ENCODE measurements at regions not wholly inside any gene's neighbourhood (a gene's known extent, or its start where the extent isn't known, plus 50 kb on each side); places are given as distances from the start of the nearest gene placed in this dataset.

DNA sequence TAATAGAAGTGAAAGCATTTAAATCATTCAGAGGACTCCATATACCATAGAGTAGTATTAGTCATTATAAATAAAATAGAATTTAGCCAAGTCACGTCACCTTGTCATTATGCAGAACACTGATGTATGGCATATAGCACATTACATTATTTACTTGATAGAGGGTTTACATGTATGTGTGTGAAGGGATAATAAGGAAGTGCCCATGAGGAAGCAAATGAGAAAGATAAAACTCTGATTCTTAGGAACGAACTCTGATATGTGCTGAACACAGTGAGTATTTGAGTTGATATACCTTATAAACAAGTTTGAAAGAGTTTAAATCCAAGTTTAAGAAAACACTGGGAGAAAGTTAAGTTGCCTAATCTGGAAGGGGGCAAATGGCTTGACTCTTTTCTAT is 160.5 kb upstream of the NDST3 start:
- no peak for TF ChIP-seq JUND (IDR thresholded peaks at IDR 0.05)
- TF ChIP-seq, protein P1, sequence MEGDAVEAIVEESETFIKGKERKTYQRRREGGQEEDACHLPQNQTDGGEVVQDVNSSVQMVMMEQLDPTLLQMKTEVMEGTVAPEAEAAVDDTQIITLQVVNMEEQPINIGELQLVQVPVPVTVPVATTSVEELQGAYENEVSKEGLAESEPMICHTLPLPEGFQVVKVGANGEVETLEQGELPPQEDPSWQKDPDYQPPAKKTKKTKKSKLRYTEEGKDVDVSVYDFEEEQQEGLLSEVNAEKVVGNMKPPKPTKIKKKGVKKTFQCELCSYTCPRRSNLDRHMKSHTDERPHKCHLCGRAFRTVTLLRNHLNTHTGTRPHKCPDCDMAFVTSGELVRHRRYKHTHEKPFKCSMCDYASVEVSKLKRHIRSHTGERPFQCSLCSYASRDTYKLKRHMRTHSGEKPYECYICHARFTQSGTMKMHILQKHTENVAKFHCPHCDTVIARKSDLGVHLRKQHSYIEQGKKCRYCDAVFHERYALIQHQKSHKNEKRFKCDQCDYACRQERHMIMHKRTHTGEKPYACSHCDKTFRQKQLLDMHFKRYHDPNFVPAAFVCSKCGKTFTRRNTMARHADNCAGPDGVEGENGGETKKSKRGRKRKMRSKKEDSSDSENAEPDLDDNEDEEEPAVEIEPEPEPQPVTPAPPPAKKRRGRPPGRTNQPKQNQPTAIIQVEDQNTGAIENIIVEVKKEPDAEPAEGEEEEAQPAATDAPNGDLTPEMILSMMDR (IDR thresholded peaks at IDR 0.05 in 2 of 3, conservative IDR thresholded peaks at IDR 0.05 in 1 of 3; ENCODE audit: borderline replicate concordance in 1 of 3, insufficient read depth in 1 of 3, low read depth in 2 of 3, low read length in 2 of 3), result no peak
- TF ChIP-seq YY1 (IDR thresholded peaks at IDR 0.05; ENCODE audit: extremely low read depth, insufficient replicate concordance, low read depth, low read length), result no peak
- no peak for TF ChIP-seq SP1 (IDR thresholded peaks at IDR 0.05; ENCODE audit: low read depth)
- TF ChIP-seq, protein P2, sequence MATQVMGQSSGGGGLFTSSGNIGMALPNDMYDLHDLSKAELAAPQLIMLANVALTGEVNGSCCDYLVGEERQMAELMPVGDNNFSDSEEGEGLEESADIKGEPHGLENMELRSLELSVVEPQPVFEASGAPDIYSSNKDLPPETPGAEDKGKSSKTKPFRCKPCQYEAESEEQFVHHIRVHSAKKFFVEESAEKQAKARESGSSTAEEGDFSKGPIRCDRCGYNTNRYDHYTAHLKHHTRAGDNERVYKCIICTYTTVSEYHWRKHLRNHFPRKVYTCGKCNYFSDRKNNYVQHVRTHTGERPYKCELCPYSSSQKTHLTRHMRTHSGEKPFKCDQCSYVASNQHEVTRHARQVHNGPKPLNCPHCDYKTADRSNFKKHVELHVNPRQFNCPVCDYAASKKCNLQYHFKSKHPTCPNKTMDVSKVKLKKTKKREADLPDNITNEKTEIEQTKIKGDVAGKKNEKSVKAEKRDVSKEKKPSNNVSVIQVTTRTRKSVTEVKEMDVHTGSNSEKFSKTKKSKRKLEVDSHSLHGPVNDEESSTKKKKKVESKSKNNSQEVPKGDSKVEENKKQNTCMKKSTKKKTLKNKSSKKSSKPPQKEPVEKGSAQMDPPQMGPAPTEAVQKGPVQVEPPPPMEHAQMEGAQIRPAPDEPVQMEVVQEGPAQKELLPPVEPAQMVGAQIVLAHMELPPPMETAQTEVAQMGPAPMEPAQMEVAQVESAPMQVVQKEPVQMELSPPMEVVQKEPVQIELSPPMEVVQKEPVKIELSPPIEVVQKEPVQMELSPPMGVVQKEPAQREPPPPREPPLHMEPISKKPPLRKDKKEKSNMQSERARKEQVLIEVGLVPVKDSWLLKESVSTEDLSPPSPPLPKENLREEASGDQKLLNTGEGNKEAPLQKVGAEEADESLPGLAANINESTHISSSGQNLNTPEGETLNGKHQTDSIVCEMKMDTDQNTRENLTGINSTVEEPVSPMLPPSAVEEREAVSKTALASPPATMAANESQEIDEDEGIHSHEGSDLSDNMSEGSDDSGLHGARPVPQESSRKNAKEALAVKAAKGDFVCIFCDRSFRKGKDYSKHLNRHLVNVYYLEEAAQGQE (IDR thresholded peaks at IDR 0.05; ENCODE audit: low read depth), result no peak
- TF ChIP-seq EZH2 (IDR thresholded peaks at IDR 0.05), result no peak
- no peak for TF ChIP-seq SRF (IDR thresholded peaks at IDR 0.05; ENCODE audit: low read depth)
- TF ChIP-seq, protein P3, sequence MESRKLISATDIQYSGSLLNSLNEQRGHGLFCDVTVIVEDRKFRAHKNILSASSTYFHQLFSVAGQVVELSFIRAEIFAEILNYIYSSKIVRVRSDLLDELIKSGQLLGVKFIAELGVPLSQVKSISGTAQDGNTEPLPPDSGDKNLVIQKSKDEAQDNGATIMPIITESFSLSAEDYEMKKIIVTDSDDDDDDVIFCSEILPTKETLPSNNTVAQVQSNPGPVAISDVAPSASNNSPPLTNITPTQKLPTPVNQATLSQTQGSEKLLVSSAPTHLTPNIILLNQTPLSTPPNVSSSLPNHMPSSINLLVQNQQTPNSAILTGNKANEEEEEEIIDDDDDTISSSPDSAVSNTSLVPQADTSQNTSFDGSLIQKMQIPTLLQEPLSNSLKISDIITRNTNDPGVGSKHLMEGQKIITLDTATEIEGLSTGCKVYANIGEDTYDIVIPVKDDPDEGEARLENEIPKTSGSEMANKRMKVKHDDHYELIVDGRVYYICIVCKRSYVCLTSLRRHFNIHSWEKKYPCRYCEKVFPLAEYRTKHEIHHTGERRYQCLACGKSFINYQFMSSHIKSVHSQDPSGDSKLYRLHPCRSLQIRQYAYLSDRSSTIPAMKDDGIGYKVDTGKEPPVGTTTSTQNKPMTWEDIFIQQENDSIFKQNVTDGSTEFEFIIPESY (IDR thresholded peaks at IDR 0.05; ENCODE audit: extremely low read depth, insufficient replicate concordance, low read length), result no peak
- TF ChIP-seq CEBPB (IDR thresholded peaks at IDR 0.05; ENCODE audit: low read depth), result no peak
- TF ChIP-seq POLR2A (IDR thresholded peaks at IDR 0.05; ENCODE audit: borderline replicate concordance, extremely low read depth, insufficient read depth, insufficient read length), result no peak
- TF ChIP-seq POLR2AphosphoS5 (IDR thresholded peaks at IDR 0.05; ENCODE audit: low read depth, low read length), result no peak

Data from HCT116 (cell line).